A673 (cell line): ENCODE measurements at regions not wholly inside any gene's neighbourhood (a gene's known extent, or its start where the extent isn't known, plus 50 kb on each side); places are given as distances from the start of the nearest gene placed in this dataset.

Experiments used
- CTCF ChIP-seq: fragments of 300-800, 200-600 bp; sonication (generic); conservative IDR thresholded peaks from 2 replicates; pipeline ENCODE4 v1.5.1; 2017; ENCODE audit warnings: low read depth, mild to moderate bottlenecking, antibody characterized with exemption, low read length, moderate library complexity, mixed read lengths
- EZH2 ChIP-seq: fragments of 200-600 bp; sonication (generic); IDR thresholded peaks from 2 replicates; pipeline ENCODE4 v1.6.1; 2017; ENCODE audit warnings: borderline replicate concordance, low read depth, mild to moderate bottlenecking, mixed read lengths, antibody characterized with exemption, low read length; ENCODE audit not compliant: poor library complexity, severe bottlenecking

DNA sequence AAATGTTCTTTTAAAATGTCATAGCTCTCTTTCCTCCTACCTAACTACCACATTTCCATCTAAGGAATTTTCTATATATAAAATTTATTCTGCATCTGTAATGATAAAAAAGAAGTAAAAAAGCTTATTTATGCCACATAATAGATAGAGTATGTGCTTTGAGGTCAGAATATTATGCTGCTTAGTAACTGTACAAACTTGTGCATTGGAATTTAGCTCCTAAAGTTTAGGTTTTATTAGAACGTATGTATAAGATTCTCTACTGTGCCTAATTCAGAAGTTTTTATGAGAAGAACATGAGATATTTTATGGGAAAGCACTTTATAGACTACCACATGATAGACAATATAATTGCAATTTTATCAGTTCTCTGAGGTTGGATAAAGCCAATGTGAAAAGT is 384.6 kb downstream of the SLC16A7 start:
- no peak for TF ChIP-seq CTCF
- TF ChIP-seq EZH2 = no peak
